CD4-positive, alpha-beta T cell treated with Interleukin-15 for 4 hours (primary cell): ENCODE measurements at regions not wholly inside any gene's neighbourhood (a gene's known extent, or its start where the extent isn't known, plus 50 kb on each side); places are given as distances from the start of the nearest gene placed in this dataset.

Experiments used
- DNase-seq: peaks from one replicate; pipeline ENCODE4 v3.0.0-alpha.2; 2020; ENCODE audit warnings: low spot score

- DNase-seq, result no peak
Observed at GRCh38 chr13:22009937-22010336, 339.1 kb downstream of the FGF9 start.

GRCh38 chr13:22012686-22013085 is 341.8 kb downstream of the FGF9 start:
- no peak for DNase-seq

- DNase-seq, result no peak
Observed at GRCh38 chr13:22014469-22014868, 343.6 kb downstream of the FGF9 start.

- DNase-seq, result no peak
Observed at GRCh38 chr13:22017226-22017625, 346.4 kb downstream of the FGF9 start.

GRCh38 chr13:22018076-22018835 is 347.4 kb downstream of the FGF9 start:
- DNase-seq, result no peak

GRCh38 chr13:22018836-22019210 is 347.9 kb downstream of the FGF9 start:
- no peak for DNase-seq

GRCh38 chr13:22024381-22024994 is 353.6 kb downstream of the FGF9 start:
- DNase-seq, result no peak

GRCh38 chr13:22027566-22027965 is 356.7 kb downstream of the FGF9 start:
- DNase-seq, result no peak

GRCh38 chr13:22028831-22029230 is 358.0 kb downstream of the FGF9 start:
- DNase-seq, result no peak

- DNase-seq, result no peak
Observed at GRCh38 chr13:22030321-22030720, 359.4 kb downstream of the FGF9 start.

GRCh38 chr13:22031702-22032286 is 360.9 kb downstream of the FGF9 start:
- no peak for DNase-seq

GRCh38 chr13:22032905-22033304 is 362.0 kb downstream of the FGF9 start:
- no peak for DNase-seq

GRCh38 chr13:22039961-22040360 is 369.1 kb downstream of the FGF9 start:
- no peak for DNase-seq

GRCh38 chr13:22040810-22041364 is 370.0 kb downstream of the FGF9 start:
- no peak for DNase-seq

GRCh38 chr13:22041741-22042140 is 370.9 kb downstream of the FGF9 start:
- no peak for DNase-seq

GRCh38 chr13:22047082-22047784 is 376.4 kb downstream of the FGF9 start:
- no peak for DNase-seq

GRCh38 chr13:22047785-22048104 is 376.9 kb downstream of the FGF9 start:
- no peak for DNase-seq

- DNase-seq, result no peak
Observed at GRCh38 chr13:22049384-22049783, 378.5 kb downstream of the FGF9 start.

GRCh38 chr13:22050951-22051563 is 380.2 kb downstream of the FGF9 start:
- no peak for DNase-seq

GRCh38 chr13:22053053-22053452 is 382.2 kb downstream of the FGF9 start:
- no peak for DNase-seq

- no peak for DNase-seq
Observed at GRCh38 chr13:22055259-22055658, 384.4 kb downstream of the FGF9 start.

GRCh38 chr13:22060187-22060586 is 389.3 kb downstream of the FGF9 start:
- no peak for DNase-seq
